HFFc6 (cell line): ENCODE measurements at regions not wholly inside any gene's neighbourhood (a gene's known extent, or its start where the extent isn't known, plus 50 kb on each side); places are given as distances from the start of the nearest gene placed in this dataset.
A peak's percentile ranks its signal among the peaks of the same experiment; 100 is the strongest.
"Not testable (repeated sequence)": the region's sequence is repeated elsewhere in the genome, so short reads cannot be mapped to it uniquely, and the experiment has no call there.

Source experiments
- DNase-seq: peaks from one replicate; pipeline ENCODE4 v3.0.0-alpha.2; 2018
- H3K27ac Mint-ChIP-seq: 2 replicates; pipeline ENCODE4 v1.8.0; 2020; ENCODE audit warnings: mild to moderate bottlenecking, mixed read lengths
- H3K27me3 Mint-ChIP-seq: 2 replicates; pipeline ENCODE4 v1.8.0; 2021; ENCODE audit warnings: mild to moderate bottlenecking, moderate library complexity, mixed read lengths; ENCODE audit not compliant: insufficient read depth
- H3K36me3 Mint-ChIP-seq: 2 replicates; pipeline ENCODE4 v1.8.0; 2021; ENCODE audit warnings: low read depth, mixed read lengths
- H3K4me1 Mint-ChIP-seq: 2 replicates; pipeline ENCODE4 v1.8.0; 2020; ENCODE audit warnings: low read depth, mixed read lengths
- H3K4me3 Mint-ChIP-seq: 2 replicates; pipeline ENCODE4 v1.8.0; 2020; ENCODE audit warnings: mild to moderate bottlenecking, moderate library complexity, mixed read lengths
- H3K9me3 Mint-ChIP-seq: 2 replicates; pipeline ENCODE4 v1.8.0; 2020; ENCODE audit warnings: mild to moderate bottlenecking, mixed read lengths
- CTCF ChIP-seq: fragments of 200-600 bp; sonication (generic); IDR thresholded peaks from 2 replicates; pipeline ENCODE4 v1.5.0; 2021; ENCODE audit warnings: antibody characterized with exemption, mild to moderate bottlenecking

GRCh38 chr3:147518465-147518864, 109.3 kb downstream of the ZIC1 start:
- no peak for TF ChIP-seq CTCF
- Mint-ChIP-seq H3K27ac (no peak overlapping the region), H3K36me3 (no peaks in the 10 kb centered on the region), H3K27me3 (no peaks in the 10 kb centered on the region; the same call in none of the 2 replicates), H3K9me3 (no peaks in the 10 kb centered on the region), H3K4me1 (peaks cover 9% of the 10 kb centered on the region), H3K4me3 (no peak overlapping the region)
- no peak for DNase-seq

DNA sequence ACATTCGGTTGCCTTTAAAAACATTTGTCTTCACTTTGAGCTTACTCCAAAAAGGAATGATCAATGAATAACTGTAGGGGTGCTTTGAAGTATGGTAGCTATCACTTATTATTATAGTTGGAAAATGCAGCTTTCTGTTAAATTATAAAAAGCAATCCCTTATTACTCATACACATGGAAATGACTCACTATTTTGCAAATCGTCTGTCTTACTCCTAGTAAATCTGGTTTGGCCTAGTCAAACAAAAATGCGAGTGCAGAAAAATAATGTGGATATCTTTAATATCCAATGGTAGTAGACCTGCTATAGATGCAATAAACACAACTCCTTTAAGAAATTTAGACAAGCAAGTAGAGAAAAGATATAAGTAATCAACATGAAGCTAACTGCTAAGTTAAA, 112.5 kb downstream of the ZIC1 start:
- TF ChIP-seq CTCF, result no peak
- no peak overlapping the region for H3K27ac Mint-ChIP-seq
- no peaks in the 10 kb centered on the region; the same call in 1 of the 2 replicates for H3K27me3 Mint-ChIP-seq
- no peaks in the 10 kb centered on the region for H3K36me3 Mint-ChIP-seq
- H3K4me1 Mint-ChIP-seq, result peaks cover 9% of the 10 kb centered on the region
- H3K4me3 Mint-ChIP-seq, result no peak overlapping the region
- DNase-seq, result peak; percentile 29
- peaks cover 5% of the 10 kb centered on the region; the same call in 1 of the 2 replicates for H3K9me3 Mint-ChIP-seq

DNA sequence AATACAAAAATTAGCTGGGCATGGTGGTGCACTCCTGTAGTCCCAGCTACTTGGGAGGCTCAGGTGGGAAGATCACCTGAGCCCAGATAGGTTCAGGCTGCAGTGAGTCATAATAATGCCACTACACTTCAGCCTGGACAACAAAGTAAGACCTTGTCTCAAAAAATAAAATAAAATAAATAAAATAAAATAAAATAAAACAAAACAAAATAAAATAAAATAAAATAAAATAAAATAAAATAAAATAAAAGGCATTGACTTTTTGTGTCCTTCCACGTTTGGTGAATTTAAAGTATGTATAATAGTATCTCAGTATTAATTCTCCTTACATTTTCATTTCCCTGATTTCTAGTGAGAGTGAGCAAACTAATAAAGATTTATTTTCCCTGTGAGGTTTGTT, 113.6 kb downstream of the ZIC1 start:
- not testable (repeated sequence) for H3K4me3 Mint-ChIP-seq, H3K9me3 Mint-ChIP-seq, DNase-seq, H3K4me1 Mint-ChIP-seq, H3K36me3 Mint-ChIP-seq, H3K27me3 Mint-ChIP-seq, H3K27ac Mint-ChIP-seq

DNA sequence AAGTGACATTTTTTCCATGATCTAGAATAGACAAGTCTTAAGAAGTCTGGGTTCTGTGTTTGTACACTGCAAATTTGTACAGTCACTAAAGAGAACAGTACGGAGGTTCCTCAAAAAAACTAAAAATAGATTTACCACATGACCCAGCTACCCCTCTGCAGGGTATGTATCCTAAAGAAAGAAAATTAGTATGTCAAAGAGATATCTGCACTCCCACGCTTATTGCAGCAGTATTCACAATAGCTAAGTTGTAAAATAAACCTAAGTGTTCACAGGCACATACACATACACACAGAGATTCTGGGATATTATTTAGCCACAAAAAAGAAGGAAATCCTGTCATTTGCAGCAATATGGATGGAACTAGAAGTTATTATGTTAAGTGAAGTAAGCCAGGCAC, 120.4 kb downstream of the ZIC1 start:
- Mint-ChIP-seq H3K27me3 (no peaks in the 10 kb centered on the region), H3K36me3 (no peaks in the 10 kb centered on the region), H3K9me3 (peaks cover 4% of the 10 kb centered on the region; the same call in 1 of the 2 replicates), H3K4me3 (no peak overlapping the region), H3K27ac (no peak overlapping the region), H3K4me1 (no peaks in the 10 kb centered on the region; the same call in 1 of the 2 replicates)
- DNase-seq, result no peak
- no peak for TF ChIP-seq CTCF

DNA sequence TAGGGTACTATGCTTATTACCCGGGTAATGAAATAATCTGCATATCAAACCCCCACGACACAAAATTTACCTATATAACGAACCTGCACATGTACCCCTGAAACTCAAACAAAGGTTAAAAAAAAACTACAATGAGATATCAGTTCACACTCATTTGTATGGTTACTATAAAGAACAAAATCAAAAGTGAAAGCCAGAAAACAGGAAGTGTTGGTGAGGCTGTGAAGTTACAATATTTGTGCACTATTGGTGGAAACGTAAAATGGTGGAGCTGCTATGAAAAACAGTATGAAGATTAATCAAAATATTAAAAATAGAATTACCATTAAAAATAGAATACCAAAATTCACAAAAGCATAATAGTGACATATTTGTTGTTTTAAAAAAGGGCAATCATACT, 128.9 kb downstream of the ZIC1 start:
- Mint-ChIP-seq H3K9me3 (peaks cover 14% of the 10 kb centered on the region), H3K4me1 (no peaks in the 10 kb centered on the region), H3K27ac (no peak overlapping the region), H3K4me3 (peak overlapping the region; percentile 59; the same call in 1 of the 2 replicates), H3K27me3 (no peaks in the 10 kb centered on the region; the same call in 1 of the 2 replicates), H3K36me3 (no peaks in the 10 kb centered on the region; the same call in 1 of the 2 replicates)
- no peak for DNase-seq
- no peak for TF ChIP-seq CTCF

DNA sequence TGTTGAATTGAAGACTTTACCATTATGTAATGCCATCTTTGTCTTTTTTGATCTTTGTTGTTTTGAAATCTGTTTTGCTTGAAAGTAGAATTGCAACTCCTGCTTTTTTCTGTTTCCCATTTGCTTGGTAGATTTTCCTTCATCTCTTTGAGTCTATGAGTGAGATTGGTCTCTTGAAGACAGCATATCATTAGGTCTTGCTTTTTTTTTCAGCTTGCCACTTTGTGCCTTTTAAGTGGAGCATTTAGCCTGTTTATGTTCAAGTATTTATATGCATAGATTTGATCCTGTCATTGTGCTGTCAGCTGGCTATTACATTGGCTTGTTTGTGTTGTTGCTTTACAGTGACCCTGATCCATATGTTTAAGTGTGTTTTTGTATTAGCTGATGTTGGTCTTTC, 131.8 kb downstream of the ZIC1 start:
- Mint-ChIP-seq H3K36me3 (no peaks in the 10 kb centered on the region; the same call in 1 of the 2 replicates), H3K27ac (no peak overlapping the region), H3K9me3 (peaks cover 14% of the 10 kb centered on the region), H3K4me3 (no peak overlapping the region), H3K27me3 (no peaks in the 10 kb centered on the region; the same call in 1 of the 2 replicates), H3K4me1 (no peaks in the 10 kb centered on the region)
- DNase-seq, result no peak
- no peak for TF ChIP-seq CTCF
